Vagina (tissue), 2 donors: ENCODE measurements at regions not wholly inside any gene's neighbourhood (a gene's known extent, or its start where the extent isn't known, plus 50 kb on each side); places are given as distances from the start of the nearest gene placed in this dataset.

Source experiments
- DNase-seq, 2 donors: peaks; one replicate each; pipeline ENCODE4 v3.0.0-alpha.2; 2017; ENCODE audit errors: extremely low spot score in 2 of 2
- H3K27ac ChIP-seq: fragments of 200-600 bp; sonication (generic); one replicate; pipeline ENCODE4 v1.5.1; 2019
- H3K27me3 ChIP-seq: fragments of 200-600 bp; sonication (generic); one replicate; pipeline ENCODE4 v1.5.1; 2019
- H3K36me3 ChIP-seq, 2 donors: fragments of 200-600 bp; sonication (generic); one replicate each; pipeline ENCODE4 v1.5.1; 2017 to 2019
- H3K4me1 ChIP-seq: fragments of 200-600 bp; sonication (generic); one replicate; pipeline ENCODE4 v1.5.1; 2019
- H3K4me3 ChIP-seq, 2 donors: fragments of 200-600 bp; sonication (generic); 1 replicate in 1 of 2; 2 replicates in 1 of 2; pipeline ENCODE4 v1.5.1; 2016 to 2019
- H3K9me3 ChIP-seq: fragments of 200-600 bp; sonication (generic); one replicate; pipeline ENCODE4 v1.5.1; 2019
- POLR2A ChIP-seq, 2 donors: fragments of 450-650 bp; IDR thresholded peaks; one replicate each; pipeline ENCODE4 v1.6.1; 2017; ENCODE audit warnings: antibody characterized with exemption in 2 of 2, mild to moderate bottlenecking in 2 of 2, moderate library complexity in 2 of 2
- POLR2AphosphoS5 ChIP-seq, 2 donors: sonication (generic); formaldehyde crosslinking; IDR thresholded peaks; one replicate each; pipeline ENCODE4 v1.9.0; 2017; ENCODE audit warnings: antibody characterized with exemption in 2 of 2, mild to moderate bottlenecking in 2 of 2, low read depth in 1 of 2; ENCODE audit not compliant: insufficient read depth in 1 of 2
- intact Hi-C: fragments of 100-400 bp; cut with DNase I; formaldehyde crosslinking; loops from one replicate; pipeline ENCODE4 v1.15.1; 2023
- TF ChIP-seq, protein P1 (sequence below), 3 experiments: fragments of 450-650 bp in 2 of 3; fragments of 200-600 bp in 1 of 3; sonication (generic) in 1 of 3; IDR thresholded peaks; one replicate each; pipeline ENCODE4 v1.5.1; 2017 to 2019; ENCODE audit warnings: antibody characterized with exemption in 3 of 3, mild to moderate bottlenecking in 2 of 3, moderate library complexity in 2 of 3

DNA sequence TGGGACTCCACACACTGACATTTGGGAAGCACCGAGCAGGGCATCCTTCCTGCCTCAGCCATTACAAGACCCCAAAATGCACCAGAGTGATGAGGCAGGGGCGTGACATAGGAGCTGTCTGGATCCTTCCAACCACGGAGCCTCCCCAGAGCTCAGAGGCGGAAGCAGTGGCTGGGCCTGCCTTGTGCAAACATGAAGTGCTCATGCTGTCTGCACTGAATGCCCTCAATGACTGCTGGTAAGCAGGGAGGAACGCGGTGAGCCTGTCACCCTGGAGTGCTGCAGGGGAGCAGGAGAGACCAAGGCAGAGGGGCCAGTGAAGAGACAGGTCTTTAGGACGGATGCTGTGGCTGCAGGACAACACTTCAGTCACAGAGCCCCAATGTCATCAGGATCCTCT, 60.2 kb upstream of the HRH2 start:
- Histone ChIP-seq H3K36me3 (no peaks in the 10 kb centered on the region), H3K4me1 (no peaks in the 10 kb centered on the region)
- intact Hi-C loops = no loop called here

DNA sequence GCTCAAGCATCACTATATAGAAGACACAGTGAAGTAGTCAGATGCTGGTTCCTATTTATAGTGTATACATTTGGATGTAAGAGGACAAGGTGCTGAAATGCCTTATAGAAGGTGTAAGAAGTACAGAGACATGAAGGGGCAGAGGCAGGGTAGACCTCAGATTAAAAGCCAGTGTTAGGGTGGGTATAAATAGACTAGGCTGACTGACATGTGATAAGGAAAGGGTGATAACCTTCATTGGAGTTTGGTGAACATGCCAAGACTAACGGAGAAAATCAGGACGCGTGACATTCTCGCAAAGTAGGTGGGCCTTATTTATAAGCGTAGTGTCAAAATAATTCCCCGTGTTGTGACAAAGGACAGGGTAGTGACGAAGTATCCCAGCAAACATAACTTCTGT, 59.1 kb upstream of the HRH2 start:
- Histone ChIP-seq H3K27me3 (no peaks in the 10 kb centered on the region), H3K4me3 (no peak overlapping the region), H3K27ac (no peak overlapping the region), H3K9me3 (no peaks in the 10 kb centered on the region), H3K36me3 (no peaks in the 10 kb centered on the region), H3K4me1 (no peaks in the 10 kb centered on the region)
- no peak for DNase-seq
- TF ChIP-seq POLR2AphosphoS5 (IDR thresholded peaks at IDR 0.05; ENCODE audit: insufficient read depth in 1 of 2, low read depth in 1 of 2) = no peak
- TF ChIP-seq, protein P1, sequence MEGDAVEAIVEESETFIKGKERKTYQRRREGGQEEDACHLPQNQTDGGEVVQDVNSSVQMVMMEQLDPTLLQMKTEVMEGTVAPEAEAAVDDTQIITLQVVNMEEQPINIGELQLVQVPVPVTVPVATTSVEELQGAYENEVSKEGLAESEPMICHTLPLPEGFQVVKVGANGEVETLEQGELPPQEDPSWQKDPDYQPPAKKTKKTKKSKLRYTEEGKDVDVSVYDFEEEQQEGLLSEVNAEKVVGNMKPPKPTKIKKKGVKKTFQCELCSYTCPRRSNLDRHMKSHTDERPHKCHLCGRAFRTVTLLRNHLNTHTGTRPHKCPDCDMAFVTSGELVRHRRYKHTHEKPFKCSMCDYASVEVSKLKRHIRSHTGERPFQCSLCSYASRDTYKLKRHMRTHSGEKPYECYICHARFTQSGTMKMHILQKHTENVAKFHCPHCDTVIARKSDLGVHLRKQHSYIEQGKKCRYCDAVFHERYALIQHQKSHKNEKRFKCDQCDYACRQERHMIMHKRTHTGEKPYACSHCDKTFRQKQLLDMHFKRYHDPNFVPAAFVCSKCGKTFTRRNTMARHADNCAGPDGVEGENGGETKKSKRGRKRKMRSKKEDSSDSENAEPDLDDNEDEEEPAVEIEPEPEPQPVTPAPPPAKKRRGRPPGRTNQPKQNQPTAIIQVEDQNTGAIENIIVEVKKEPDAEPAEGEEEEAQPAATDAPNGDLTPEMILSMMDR (IDR thresholded peaks at IDR 0.05) = no peak
- no peak for TF ChIP-seq POLR2A (IDR thresholded peaks at IDR 0.05)
- intact Hi-C loops = no loop called here

More for the DNA sequence above, 60.2 kb upstream of the HRH2 start:
- TF ChIP-seq, protein P1 (IDR thresholded peaks at IDR 0.05) = no peak
- TF ChIP-seq POLR2AphosphoS5 (IDR thresholded peaks at IDR 0.05; ENCODE audit: insufficient read depth in 1 of 2, low read depth in 1 of 2) = no peak
- H3K27me3 ChIP-seq = no peaks in the 10 kb centered on the region
- no peaks in the 10 kb centered on the region for H3K9me3 ChIP-seq
- no peak overlapping the region for H3K27ac ChIP-seq
- no peak for DNase-seq
- H3K4me3 ChIP-seq = no peak overlapping the region

DNA sequence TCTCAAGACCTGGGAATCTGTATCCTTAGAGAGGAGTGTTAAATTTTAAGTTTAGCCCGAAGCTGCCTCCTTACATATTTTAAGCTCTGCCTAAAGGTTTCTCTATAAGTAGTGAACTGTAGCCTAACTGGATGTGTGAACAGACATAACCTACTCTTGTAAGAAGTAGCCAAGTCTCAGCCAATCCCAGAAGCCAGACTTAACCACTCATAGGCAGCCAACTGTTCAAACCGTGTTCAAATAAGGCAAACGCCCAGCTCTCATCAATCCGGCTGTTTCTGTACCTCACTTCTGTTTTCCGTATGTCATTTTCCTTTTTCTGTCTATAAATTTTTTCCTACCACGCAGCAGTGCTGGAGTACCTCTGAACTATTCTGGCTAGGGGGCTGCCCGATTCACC, 58.7 kb upstream of the HRH2 start:
- H3K27ac ChIP-seq = no peak overlapping the region
- intact Hi-C loops = no loop called here
- no peak for TF ChIP-seq POLR2AphosphoS5 (IDR thresholded peaks at IDR 0.05; ENCODE audit: insufficient read depth in 1 of 2, low read depth in 1 of 2)
- TF ChIP-seq, protein P1 (IDR thresholded peaks at IDR 0.05) = no peak
- TF ChIP-seq POLR2A (IDR thresholded peaks at IDR 0.05) = no peak
- H3K4me3 ChIP-seq = no peak overlapping the region
- H3K4me1 ChIP-seq = no peaks in the 10 kb centered on the region
- no peaks in the 10 kb centered on the region for H3K9me3 ChIP-seq
- no peak for DNase-seq
- no peaks in the 10 kb centered on the region for H3K27me3 ChIP-seq
- H3K36me3 ChIP-seq = no peaks in the 10 kb centered on the region

DNA sequence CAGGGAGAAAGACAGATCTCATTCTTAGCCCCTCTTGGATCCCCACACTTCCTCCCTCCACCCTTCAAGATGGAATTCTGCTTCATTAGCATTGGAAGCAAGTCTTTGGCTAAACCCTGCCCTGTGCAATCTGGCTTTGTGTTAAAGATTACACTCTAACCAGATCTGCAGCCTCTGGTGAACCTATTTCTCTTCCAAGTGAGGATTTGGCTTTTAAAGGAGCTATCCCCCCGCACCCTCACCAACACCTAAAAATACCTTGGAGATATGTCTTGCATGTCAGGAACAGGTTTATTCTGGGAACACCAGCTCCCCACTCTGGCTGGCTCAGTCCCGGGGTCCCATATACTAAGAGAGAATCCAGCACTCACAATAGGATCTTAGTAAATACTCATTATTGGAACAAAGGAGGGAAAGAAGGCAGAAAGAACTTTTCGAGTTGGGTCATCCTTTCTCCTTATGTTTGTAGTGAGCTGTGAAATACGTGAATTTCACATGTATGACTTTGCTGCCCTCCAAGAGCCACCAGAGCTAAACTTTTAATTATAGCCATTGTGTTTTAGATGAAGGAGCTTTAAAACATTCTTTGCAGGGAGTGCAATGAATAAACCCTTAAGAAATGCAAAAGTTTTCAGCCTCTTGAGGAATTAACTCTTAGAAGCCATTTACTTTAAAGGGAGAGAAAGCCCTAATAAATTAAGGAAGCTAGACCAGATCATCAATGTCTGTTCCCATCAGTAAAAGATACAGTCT, 53.7 kb upstream of the HRH2 start:
- DNase-seq = no peak
- Histone ChIP-seq H3K27me3 (no peaks in the 10 kb centered on the region), H3K4me1 (no peaks in the 10 kb centered on the region), H3K9me3 (no peaks in the 10 kb centered on the region), H3K36me3 (no peaks in the 10 kb centered on the region), H3K27ac (no peak overlapping the region), H3K4me3 (no peak overlapping the region)
- intact Hi-C loops = no loop called here
- TF ChIP-seq POLR2AphosphoS5 (IDR thresholded peaks at IDR 0.05; ENCODE audit: insufficient read depth in 1 of 2, low read depth in 1 of 2) = no peak
- TF ChIP-seq POLR2A (IDR thresholded peaks at IDR 0.05) = no peak
- TF ChIP-seq, protein P1 (IDR thresholded peaks at IDR 0.05) = no peak

DNA sequence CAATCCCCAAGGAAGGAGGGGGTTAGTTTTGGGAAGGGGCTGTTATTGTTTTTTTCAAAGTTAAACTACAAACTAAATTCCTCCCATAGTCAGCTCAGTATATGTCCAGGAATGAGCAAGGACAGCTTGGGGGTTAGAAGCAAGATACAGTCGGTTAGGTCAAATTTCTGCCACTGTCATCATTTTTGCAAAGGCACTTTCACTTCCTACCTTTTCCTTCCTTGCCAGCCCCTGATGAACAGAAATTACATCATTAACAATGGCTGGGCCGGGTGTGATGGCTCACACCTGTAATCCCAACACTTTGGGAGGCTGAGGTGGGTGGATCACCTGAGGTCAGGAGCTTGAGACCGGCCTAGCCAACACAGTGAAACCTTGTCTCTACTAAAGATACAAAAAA, 51.5 kb upstream of the HRH2 start:
- no peak overlapping the region for H3K4me3 ChIP-seq
- H3K9me3 ChIP-seq = no peaks in the 10 kb centered on the region
- TF ChIP-seq POLR2AphosphoS5 (IDR thresholded peaks at IDR 0.05; ENCODE audit: insufficient read depth in 1 of 2, low read depth in 1 of 2) (no peak), POLR2A (IDR thresholded peaks at IDR 0.05) (no peak)
- TF ChIP-seq, protein P1 (IDR thresholded peaks at IDR 0.05) = no peak
- intact Hi-C loops = no loop called here
- no peaks in the 10 kb centered on the region for H3K4me1 ChIP-seq
- H3K36me3 ChIP-seq = no peaks in the 10 kb centered on the region
- DNase-seq = no peak
- no peak overlapping the region for H3K27ac ChIP-seq
- no peaks in the 10 kb centered on the region for H3K27me3 ChIP-seq
